Liver (tissue), 8 donors: ENCODE measurements at regions not wholly inside any gene's neighbourhood (a gene's known extent, or its start where the extent isn't known, plus 50 kb on each side); places are given as distances from the start of the nearest gene placed in this dataset.

Source experiments
- DNase-seq: peaks from one replicate; pipeline ENCODE4 v3.0.0-alpha.2; 2017; ENCODE audit warnings: low spot score
- H3K27ac ChIP-seq, 2 donors: one replicate each; pipeline ENCODE4 v1.7.0; 2013; ENCODE audit warnings: inconsistent platforms in 2 of 2, low read length in 2 of 2, control low read depth in 1 of 2, low read depth in 1 of 2, mild to moderate bottlenecking in 1 of 2
- H3K27me3 ChIP-seq, 4 donors: one replicate each; pipeline versions ENCODE4 v1.6.1 to v1.7.0; 2013; ENCODE audit warnings: low read length in 3 of 4, inconsistent platforms in 1 of 4, mild to moderate bottlenecking in 1 of 4, moderate library complexity in 1 of 4; ENCODE audit not compliant: control insufficient read depth in 4 of 4, insufficient read depth in 4 of 4
- H3K36me3 ChIP-seq, 4 donors: one replicate each; pipeline versions ENCODE4 v1.6.1 to v1.7.0; 2013; ENCODE audit warnings: low read length in 3 of 4, mild to moderate bottlenecking in 3 of 4, low read depth in 1 of 4, moderate library complexity in 1 of 4; ENCODE audit not compliant: control insufficient read depth in 4 of 4, insufficient read depth in 3 of 4
- H3K4me1 ChIP-seq, 4 donors: one replicate each; pipeline versions ENCODE4 v1.6.1 to v1.7.0; 2013; ENCODE audit warnings: low read length in 3 of 4, mild to moderate bottlenecking in 3 of 4, moderate library complexity in 1 of 4; ENCODE audit not compliant: control insufficient read depth in 4 of 4, insufficient read depth in 4 of 4
- H3K4me3 ChIP-seq, 3 donors: one replicate each; pipeline versions ENCODE4 v1.6.1 to v1.7.0; 2013; ENCODE audit warnings: low read length in 3 of 3, control low read depth in 1 of 3, low read depth in 1 of 3, mild to moderate bottlenecking in 1 of 3
- H3K9ac ChIP-seq, 2 donors: one replicate each; pipeline ENCODE4 v1.7.0; 2013; ENCODE audit warnings: low read length in 2 of 2, mild to moderate bottlenecking in 2 of 2, moderate library complexity in 2 of 2, control low read depth in 1 of 2, low read depth in 1 of 2
- H3K9me3 ChIP-seq, 4 donors: one replicate each; pipeline versions ENCODE4 v1.6.1 to v1.7.0; 2013; ENCODE audit warnings: low read length in 3 of 4; ENCODE audit not compliant: control insufficient read depth in 4 of 4
- CTCF ChIP-seq: fragments of 150-350 bp; IDR thresholded peaks from 2 replicates; pipeline ENCODE4 v1.5.1; 2017; ENCODE audit warnings: improper control_type of control experiment, low read depth, low read length; ENCODE audit not compliant: missing input control
- EGR1 ChIP-seq, 2 donors: IDR thresholded peaks; 2 replicates each; pipeline ENCODE4 v1.6.1; 2016 to 2018; ENCODE audit warnings: antibody characterized with exemption in 2 of 2, low read depth in 2 of 2
- GABPA ChIP-seq, 2 donors: IDR thresholded peaks in 1 of 2; conservative IDR thresholded peaks in 1 of 2; 2 replicates each; pipeline ENCODE4 v1.6.1; 2016; ENCODE audit warnings: antibody characterized with exemption in 2 of 2, mild to moderate bottlenecking in 1 of 2, moderate library complexity in 1 of 2
- JUND ChIP-seq, 2 donors: IDR thresholded peaks; 2 replicates each; pipeline ENCODE4 v1.6.1; 2016; ENCODE audit warnings: antibody characterized with exemption in 2 of 2
- NR2F2 ChIP-seq: IDR thresholded peaks from 2 replicates; pipeline ENCODE4 v1.6.1; 2016; ENCODE audit warnings: antibody characterized with exemption
- RAD21 ChIP-seq, 2 donors: IDR thresholded peaks; 2 replicates each; pipeline ENCODE4 v1.6.1; 2016; ENCODE audit warnings: antibody characterized with exemption in 2 of 2, mild to moderate bottlenecking in 2 of 2
- REST ChIP-seq: IDR thresholded peaks from 2 replicates; pipeline ENCODE4 v1.6.1; 2016; ENCODE audit warnings: antibody characterized with exemption, mild to moderate bottlenecking
- RXRA ChIP-seq, 2 donors: IDR thresholded peaks; 2 replicates each; pipeline ENCODE4 v1.6.1; 2017 to 2018; ENCODE audit warnings: antibody characterized with exemption in 2 of 2, mild to moderate bottlenecking in 1 of 2
- SP1 ChIP-seq: IDR thresholded peaks from 2 replicates; pipeline ENCODE4 v1.6.1; 2018; ENCODE audit warnings: antibody characterized with exemption, mild to moderate bottlenecking
- WGBS: extraction: QIAGEN DNeasy Blood & Tissue Kit; methylation state at CpG from one replicate; pipeline ENCODE4 v1.1.7; 2013; 5-methylcytosine and 5-hydroxymethylcytosine counted together
- donor health status: healthy.
- donor health status: healthy.
- donor health status: healthy.
- donor health status: healthy.
- donor health status: healthy.

- TF ChIP-seq RAD21 (IDR thresholded peaks at IDR 0.05) (no peak), GABPA (IDR thresholded peaks at IDR 0.05 in 1 of 2, conservative IDR thresholded peaks at IDR 0.05 in 1 of 2) (no peak), JUND (IDR thresholded peaks at IDR 0.05) (no peak), CTCF (no peak)
Observed at GRCh38 chr5:13115476-13115875, 829.0 kb downstream of the DNAH5 start (continued).

GRCh38 chr5:13108265-13108664 lies 836.2 kb downstream of the DNAH5 start:
- no peak overlapping the region for H3K27ac ChIP-seq
- H3K9ac ChIP-seq, result no peak overlapping the region
- no peaks in the 10 kb centered on the region for H3K4me1 ChIP-seq
- H3K9me3 ChIP-seq, result no peaks in the 10 kb centered on the region
- DNase-seq, result no peak
- H3K27me3 ChIP-seq, result no peaks in the 10 kb centered on the region
- no peak overlapping the region for H3K4me3 ChIP-seq
- H3K36me3 ChIP-seq, result no peaks in the 10 kb centered on the region
- WGBS, result 54% methylated on average over 5 of the region's 5 CpGs
- TF ChIP-seq REST (no peak), SP1 (no peak), EGR1 (IDR thresholded peaks at IDR 0.05; ENCODE audit: low read depth in 2 of 2) (no peak), CTCF (no peak), NR2F2 (no peak), JUND (IDR thresholded peaks at IDR 0.05) (no peak)

GRCh38 chr5:13107537-13107936 lies 837.0 kb downstream of the DNAH5 start:
- TF ChIP-seq REST (no peak), RXRA (IDR thresholded peaks at IDR 0.05) (no peak)
- WGBS, result 84% methylated on average over 1 of the region's 1 CpG
- no peak for DNase-seq

More at GRCh38 chr5:13107537-13107936, 837.0 kb downstream of the DNAH5 start:
- Histone ChIP-seq H3K4me1 (no peaks in the 10 kb centered on the region), H3K36me3 (no peaks in the 10 kb centered on the region), H3K4me3 (no peak overlapping the region), H3K9me3 (no peaks in the 10 kb centered on the region), H3K27me3 (no peaks in the 10 kb centered on the region), H3K27ac (no peak overlapping the region), H3K9ac (no peak overlapping the region)
